Activated effector memory CD4-positive, alpha-beta T cell treated with anti-CD3 and anti-CD28 coated beads, Interleukin-2, amount 50 U/mL, for 16 hours (primary cell): ENCODE measurements at regions not wholly inside any gene's neighbourhood (a gene's known extent, or its start where the extent isn't known, plus 50 kb on each side); places are given as distances from the start of the nearest gene placed in this dataset.
"Not testable (repeated sequence)": the region's sequence is repeated elsewhere in the genome, so short reads cannot be mapped to it uniquely, and the experiment has no call there.

Experiments
- DNase-seq: peaks from one replicate; pipeline ENCODE4 v3.0.0-alpha.2; 2020

- DNase-seq = no peak
These were observed 136.1 kb upstream of the TOPAZ1 start for GRCh38 chr3:44105571-44105970.

DNA sequence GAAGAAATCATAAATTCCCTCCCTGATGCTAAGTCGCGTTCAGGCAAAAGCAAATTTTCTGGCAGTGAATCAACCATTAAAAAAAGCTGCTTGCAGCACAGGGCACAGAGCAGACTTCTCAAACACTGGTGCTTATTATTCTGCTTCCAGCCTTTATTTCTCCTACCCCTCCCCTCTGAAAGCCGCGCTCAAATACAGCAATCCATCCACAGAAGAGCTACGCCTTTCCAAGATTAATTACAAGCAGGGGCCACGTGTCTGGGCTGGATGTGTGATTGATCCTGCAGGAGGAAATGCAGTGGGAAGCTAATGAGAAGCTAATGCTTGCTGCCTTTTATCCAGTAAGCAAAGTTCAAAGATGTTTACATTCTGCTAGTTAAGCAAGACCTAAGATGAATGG lies 134.9 kb upstream of the TOPAZ1 start:
- DNase-seq = no peak

DNA sequence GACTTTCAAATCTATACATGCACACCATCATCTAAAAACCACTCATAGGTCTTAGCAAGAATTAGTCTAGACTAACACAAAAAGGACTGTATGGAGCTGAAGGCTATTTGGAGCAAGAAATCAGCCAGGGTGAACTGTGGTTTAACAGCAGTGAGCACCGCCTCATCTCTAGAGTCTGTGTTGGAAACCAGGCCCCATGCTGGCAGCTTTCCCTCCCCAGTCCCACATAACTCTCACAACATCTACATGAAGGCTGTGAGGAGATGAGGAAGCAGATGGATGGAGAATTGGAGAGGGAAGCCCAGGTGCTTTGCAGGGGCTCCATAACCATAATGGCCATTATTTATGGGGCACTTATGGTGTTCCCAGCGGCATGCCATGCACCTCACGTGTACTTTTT lies 133.2 kb upstream of the TOPAZ1 start:
- no peak for DNase-seq

GRCh38 chr3:44109771-44110361 lies 131.8 kb upstream of the TOPAZ1 start:
- DNase-seq = no peak

DNA sequence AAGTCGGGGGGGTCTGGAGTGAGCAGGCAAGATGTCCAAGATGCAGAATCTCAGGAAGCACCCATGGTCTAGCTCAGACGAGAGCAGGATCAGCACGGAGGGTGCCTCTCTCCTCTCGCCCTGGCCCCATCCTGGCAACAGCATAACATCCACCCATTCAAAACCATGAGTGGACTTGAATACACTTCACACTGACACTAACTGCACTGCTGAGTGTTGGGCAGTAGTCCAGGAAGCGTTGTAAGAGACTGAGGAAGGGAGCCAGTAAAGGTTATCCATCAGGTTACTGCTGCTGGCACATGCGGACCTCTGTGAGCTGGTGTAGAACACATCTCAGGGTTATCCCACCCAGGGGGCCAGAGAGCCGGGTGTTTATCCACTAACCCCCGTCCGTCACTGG lies 131.0 kb upstream of the TOPAZ1 start:
- DNase-seq = no peak

DNA sequence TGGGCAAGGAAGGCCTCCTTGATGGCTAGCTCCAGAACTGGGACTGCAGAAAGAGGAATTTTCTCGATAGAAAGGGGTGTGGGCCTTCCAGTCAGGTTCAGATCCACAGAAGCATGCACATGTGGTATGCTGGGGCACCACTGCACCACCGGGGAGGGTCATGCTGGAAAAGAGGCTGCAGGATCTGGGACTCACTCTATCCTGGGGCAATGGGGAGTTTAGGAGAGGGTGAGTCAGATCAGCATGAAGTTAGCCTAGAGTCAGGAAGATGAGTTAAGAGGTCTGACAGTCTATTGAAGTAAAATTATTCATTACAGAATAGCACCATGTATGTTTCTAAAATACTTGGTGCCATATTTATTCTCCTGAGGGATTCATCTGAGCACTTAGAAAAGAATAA lies 130.2 kb upstream of the TOPAZ1 start:
- no peak for DNase-seq

DNA sequence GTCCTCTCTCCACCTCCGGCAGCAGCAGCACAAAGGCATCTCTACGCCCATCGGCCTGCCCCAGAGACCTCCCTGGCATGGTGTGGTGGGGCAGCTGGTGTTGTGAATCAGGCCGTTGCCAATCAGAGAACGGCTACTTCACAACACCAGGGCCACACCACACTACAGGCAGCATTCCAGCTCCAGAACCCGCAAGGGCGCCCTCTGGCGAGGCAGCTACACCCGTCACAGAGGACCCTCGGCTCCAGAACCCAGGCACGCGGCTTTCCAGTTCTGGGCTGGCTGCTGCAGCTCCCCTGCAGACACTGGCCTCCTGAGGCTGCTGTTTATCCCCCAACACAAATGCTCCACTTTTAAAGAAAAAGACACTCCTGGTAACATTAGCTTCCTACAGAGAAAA lies 127.5 kb upstream of the TOPAZ1 start:
- peak; percentile 74 for DNase-seq

DNA sequence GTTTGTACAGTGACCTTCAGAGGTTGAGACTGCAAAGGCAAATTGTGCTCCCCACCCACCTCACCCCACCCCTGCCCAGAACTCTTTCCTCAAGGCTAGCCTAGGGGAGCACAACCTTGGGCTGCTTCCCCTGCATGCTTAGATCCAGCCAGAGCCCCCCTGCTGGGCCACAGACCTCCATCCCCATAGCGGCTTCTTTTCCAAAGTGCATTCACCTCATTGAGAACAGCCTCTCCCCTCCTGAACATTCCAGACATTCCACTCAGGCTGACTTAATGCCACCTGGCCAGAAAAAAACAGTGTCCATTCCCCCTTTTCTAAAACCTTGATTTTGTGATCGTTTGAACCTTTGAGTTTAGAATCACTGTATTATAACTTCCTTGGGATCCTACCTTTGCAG lies 124.4 kb upstream of the TOPAZ1 start:
- DNase-seq = no peak

DNA sequence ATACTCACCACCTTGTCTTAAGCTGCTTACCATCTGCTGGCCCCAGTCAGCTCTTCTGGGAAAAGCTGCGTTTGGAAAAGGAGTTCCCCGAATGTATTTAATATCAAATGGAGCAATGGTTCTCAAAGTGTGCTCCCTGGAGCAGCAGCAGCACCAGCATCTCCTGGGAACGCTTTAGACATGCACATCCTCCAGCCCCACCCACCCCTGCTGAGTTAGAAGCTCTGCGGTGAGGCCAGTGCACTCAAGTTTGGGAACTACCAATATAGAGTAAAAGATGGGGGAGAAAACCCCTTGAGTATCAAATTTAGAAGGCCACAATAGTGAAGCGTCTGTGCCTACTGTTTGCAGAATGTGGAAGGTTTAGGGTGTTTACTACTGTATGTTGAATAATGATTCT lies 124.0 kb upstream of the TOPAZ1 start:
- no peak for DNase-seq

- no peak for DNase-seq
These were observed 120.7 kb upstream of the TOPAZ1 start for GRCh38 chr3:44120721-44121582.

- DNase-seq = no peak
These were observed 116.4 kb upstream of the TOPAZ1 start for GRCh38 chr3:44125246-44125645.

- no peak for DNase-seq
These were observed 115.8 kb upstream of the TOPAZ1 start for GRCh38 chr3:44125882-44126281.

DNA sequence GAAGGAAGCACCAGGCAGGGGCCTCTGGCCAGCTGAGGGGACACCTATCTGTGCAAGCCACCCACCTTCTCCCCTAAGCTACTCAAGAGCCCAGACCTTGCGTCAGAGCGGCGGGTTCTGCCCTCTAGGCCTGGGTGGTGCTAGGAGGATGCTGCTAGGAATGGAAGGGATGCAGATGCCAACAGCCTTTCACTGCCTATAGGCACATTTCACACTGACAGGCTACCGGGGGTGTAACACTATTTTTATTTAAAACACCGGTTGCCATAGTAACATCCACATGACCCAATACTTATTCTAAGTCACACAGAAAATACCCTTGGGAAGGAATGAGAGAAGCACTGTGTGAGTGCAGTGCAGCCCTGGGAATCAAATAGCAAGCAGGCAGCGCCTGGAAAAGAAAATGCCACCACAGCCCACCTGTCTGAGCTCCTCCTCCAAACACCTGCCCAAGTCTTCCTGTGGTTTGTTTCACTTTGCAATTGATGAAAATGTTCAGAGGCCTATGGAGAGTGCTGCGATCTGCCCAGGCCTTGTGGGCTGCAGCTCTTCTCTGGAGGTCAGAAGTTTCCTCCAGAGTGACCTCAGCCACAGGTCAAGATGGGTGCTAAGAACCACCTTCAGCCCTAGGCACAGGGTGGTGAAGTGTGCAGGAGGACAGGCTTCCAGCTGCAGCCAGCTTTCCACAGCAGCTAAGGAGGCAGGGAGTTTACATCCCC lies 113.5 kb upstream of the TOPAZ1 start:
- DNase-seq = no peak

GRCh38 chr3:44130249-44130648 lies 111.4 kb upstream of the TOPAZ1 start:
- DNase-seq = no peak

DNA sequence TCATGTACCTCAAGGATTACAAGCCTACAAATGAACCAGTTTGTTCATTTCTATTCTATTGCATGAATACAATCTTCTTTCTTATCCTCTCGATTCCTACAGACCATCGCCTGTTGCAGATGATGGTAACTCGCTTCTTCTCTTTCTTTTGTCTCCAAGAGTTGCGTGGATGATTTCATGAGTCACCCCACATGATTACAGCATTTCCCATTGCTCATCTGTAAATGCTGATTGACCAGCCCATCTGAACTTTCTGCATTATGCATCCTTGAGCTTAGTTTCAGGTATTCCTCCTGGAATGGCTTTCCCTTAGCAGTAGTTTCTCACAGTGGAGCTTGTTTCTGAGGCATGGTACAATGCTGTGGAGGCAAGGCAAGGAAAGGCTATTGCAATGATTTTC lies 109.6 kb upstream of the TOPAZ1 start:
- DNase-seq = no peak

DNA sequence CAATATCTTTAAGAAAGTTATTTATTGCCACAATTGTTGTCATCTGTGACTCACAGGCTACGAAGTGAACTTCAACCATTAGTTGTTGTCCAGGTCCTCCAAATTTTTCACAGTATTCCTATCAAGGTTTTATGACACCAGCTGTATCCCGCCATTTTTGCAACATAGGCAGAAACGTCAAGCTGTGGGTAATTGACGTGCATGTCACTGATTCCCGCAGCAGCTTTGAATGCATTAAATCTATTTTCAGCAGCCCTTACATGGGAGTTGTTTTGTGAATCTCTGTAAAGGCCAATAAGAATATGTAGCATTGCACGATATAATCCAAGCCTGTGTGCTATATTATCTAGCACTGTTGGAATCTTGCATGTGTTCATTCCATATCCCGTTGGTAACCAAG lies 109.1 kb upstream of the TOPAZ1 start:
- DNase-seq = no peak

DNA sequence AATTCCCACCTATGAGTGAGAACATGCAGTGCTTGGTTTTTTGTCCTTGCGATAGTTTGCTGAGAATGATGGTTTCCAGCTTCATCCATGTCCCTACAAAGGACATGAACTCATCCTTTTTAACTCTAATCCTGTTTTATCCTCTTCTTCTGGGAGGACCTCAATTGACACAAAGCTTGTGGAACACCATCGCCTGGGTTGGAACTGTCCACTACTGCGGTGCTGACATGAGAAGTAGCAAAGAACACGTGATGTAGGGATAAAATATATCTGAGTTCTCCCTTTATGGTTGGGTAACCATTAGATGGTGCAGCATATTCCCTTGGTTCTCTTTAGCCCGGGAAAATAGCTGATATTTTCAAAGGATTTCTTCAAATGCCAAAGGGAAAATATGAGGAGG lies 105.3 kb upstream of the TOPAZ1 start:
- DNase-seq = no peak

DNA sequence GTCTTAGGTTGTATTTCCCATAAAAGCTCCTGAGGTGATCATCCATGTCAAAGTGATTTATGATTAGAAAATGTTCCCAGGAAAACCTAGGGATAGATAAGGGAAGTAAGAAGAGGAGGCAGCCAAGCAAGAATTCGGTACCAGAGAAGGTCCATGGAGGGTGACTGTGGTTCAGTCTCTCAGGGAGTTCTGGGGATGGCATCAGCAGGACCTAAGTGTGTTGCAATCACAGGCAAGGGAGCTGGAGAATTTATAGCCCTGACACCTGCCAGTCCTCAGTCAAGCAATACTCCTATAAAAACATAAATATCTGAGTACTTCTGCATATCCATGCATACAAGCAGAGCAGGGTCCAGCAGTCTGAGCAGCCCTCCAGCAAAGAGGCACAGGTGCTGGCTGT lies 95.6 kb upstream of the TOPAZ1 start:
- DNase-seq = no peak

- DNase-seq = no peak
These were observed 81.9 kb upstream of the TOPAZ1 start for GRCh38 chr3:44159696-44160300.

DNA sequence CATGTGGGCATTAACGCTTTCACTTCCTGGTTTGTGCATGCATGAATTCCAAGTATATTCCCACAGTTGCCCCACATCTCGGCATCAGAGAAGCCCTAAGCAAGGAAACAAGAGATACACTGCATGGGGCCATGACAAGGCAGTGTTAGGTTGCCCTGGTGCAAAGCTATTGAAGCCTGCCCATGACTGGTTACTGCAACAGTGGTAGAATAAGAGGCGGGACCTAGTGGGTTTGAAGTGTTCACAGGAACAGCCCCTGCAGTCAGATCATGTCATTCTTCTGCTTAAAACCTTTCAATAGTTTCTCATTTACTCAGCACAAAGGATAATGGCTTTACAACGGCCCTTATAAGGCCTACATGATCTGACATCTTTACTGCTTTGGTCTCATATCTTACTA lies 80.9 kb upstream of the TOPAZ1 start:
- no peak for DNase-seq

GRCh38 chr3:44171891-44172290 lies 69.8 kb upstream of the TOPAZ1 start:
- DNase-seq = no peak

DNA sequence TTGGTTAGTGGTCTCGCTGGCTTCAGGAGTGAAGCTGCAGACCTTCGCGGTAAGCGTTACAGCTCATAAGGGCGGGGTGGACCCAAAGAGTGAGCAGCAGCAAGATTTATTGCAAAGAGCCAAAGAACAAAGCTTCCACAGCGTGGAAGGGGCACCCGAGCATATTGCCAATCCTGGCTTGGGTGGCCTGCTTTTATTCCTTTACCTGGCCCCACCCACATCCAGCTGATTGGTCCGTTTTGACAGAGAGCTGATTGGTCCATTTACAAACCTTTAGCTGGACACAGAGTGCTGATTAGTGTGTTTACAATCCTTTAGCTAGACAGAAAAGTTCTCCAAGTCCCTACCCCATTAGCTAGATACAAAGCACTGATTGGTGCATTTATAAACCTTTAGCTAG lies 69.0 kb upstream of the TOPAZ1 start:
- DNase-seq = not testable (repeated sequence)

DNA sequence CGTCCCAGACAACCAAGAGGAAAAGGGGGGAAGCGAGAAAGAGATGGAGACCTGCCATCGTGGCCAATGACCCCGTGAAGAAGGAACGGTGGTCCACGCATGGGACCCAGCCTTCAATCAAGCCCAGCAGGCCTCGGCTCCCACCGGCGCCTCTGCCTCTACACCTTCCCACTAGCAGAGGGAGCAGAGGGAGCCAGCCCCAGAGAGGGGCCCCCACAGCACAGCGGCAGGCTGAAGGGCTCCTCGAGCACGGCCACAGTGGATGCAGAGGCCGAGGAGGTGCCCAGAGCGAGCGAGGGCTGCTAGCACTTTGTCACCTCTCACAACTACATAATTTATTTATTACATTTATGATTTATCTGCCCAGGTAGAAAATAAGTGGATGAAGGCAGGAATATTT lies 68.4 kb upstream of the TOPAZ1 start:
- no peak for DNase-seq

GRCh38 chr3:44175070-44175469 lies 66.6 kb upstream of the TOPAZ1 start:
- DNase-seq = no peak
